Testis (tissue), 2 donors: ENCODE measurements at regions not wholly inside any gene's neighbourhood (a gene's known extent, or its start where the extent isn't known, plus 50 kb on each side); places are given as distances from the start of the nearest gene placed in this dataset.

Experiments used
- DNase-seq: peaks from one replicate; pipeline ENCODE4 v3.0.0-alpha.2; 2019
- H3K27ac ChIP-seq, 2 donors: fragments of 200-600 bp; sonication (generic); one replicate each; pipeline ENCODE4 v1.5.1; 2019
- H3K27me3 ChIP-seq: fragments of 200-600 bp; sonication (generic); one replicate; pipeline ENCODE4 v1.5.1; 2019
- H3K36me3 ChIP-seq: fragments of 200-600 bp; sonication (generic); one replicate; pipeline ENCODE4 v1.5.1; 2017; ENCODE audit warnings: low read depth; ENCODE audit errors: missing control alignments
- H3K4me1 ChIP-seq: fragments of 200-600 bp; sonication (generic); one replicate; pipeline ENCODE4 v1.5.1; 2019
- H3K4me3 ChIP-seq, 2 donors: fragments of 200-600 bp; sonication (generic); one replicate each; pipeline ENCODE4 v1.5.1; 2017 to 2019
- H3K9me3 ChIP-seq: fragments of 200-600 bp; sonication (generic); one replicate; pipeline ENCODE4 v1.5.1; 2017
- CTCF ChIP-seq, 3 experiments: fragments of 450-650 bp in 2 of 3; fragments of 200-600 bp in 1 of 3; sonication (generic) in 1 of 3; IDR thresholded peaks; one replicate each; pipeline ENCODE4 v1.5.1; 2016 to 2019; ENCODE audit warnings: antibody characterized with exemption in 3 of 3, mild to moderate bottlenecking in 2 of 3, moderate library complexity in 1 of 3
- POLR2A ChIP-seq: fragments of 450-650 bp; IDR thresholded peaks from one replicate; pipeline ENCODE4 v1.6.1; 2017; ENCODE audit warnings: antibody characterized with exemption, mild to moderate bottlenecking, moderate library complexity
- WGBS, 2 donors: methylation state at CpG; one replicate each; pipeline ENCODE4 v1.1.5; 2018; 5-methylcytosine and 5-hydroxymethylcytosine counted together
- intact Hi-C: fragments of 100-400 bp; cut with DNase I; formaldehyde crosslinking; loops from one replicate; pipeline ENCODE4 v1.15.1; 2023; ENCODE audit warnings: low total_unique reads

GRCh38 chr13:88436974-88437373 lies 765.8 kb downstream of the SLITRK5 start:
- Histone ChIP-seq H3K4me1 (no peaks in the 10 kb centered on the region), H3K36me3 (no peaks in the 10 kb centered on the region), H3K27ac (no peak overlapping the region), H3K4me3 (no peak overlapping the region), H3K27me3 (no peaks in the 10 kb centered on the region), H3K9me3 (no peaks in the 10 kb centered on the region)
- intact Hi-C loops = no loop called here
- no peak for DNase-seq
- WGBS, 2 donors = 76 to 86% methylated on average over 1 of the region's 1 CpG
- TF ChIP-seq POLR2A = no peak
- no peak for TF ChIP-seq CTCF (IDR thresholded peaks at IDR 0.05)

GRCh38 chr13:88450515-88450914 lies 779.3 kb downstream of the SLITRK5 start:
- Histone ChIP-seq H3K4me1 (no peaks in the 10 kb centered on the region), H3K9me3 (no peaks in the 10 kb centered on the region), H3K27me3 (no peaks in the 10 kb centered on the region), H3K27ac (no peak overlapping the region), H3K4me3 (no peak overlapping the region), H3K36me3 (no peaks in the 10 kb centered on the region)
- intact Hi-C loops = no loop called here
- no peak for DNase-seq
- 70 to 95% methylated on average over 2 of the region's 2 CpGs for WGBS, 2 donors
- TF ChIP-seq CTCF (IDR thresholded peaks at IDR 0.05) (no peak), POLR2A (no peak)

- intact Hi-C loops = no loop called here
- no peak overlapping the region for H3K4me3 ChIP-seq
- H3K9me3 ChIP-seq = no peaks in the 10 kb centered on the region
- DNase-seq = no peak
- no peaks in the 10 kb centered on the region for H3K36me3 ChIP-seq
- 42 to 79% methylated on average over 3 of the region's 3 CpGs for WGBS, 2 donors
- no peaks in the 10 kb centered on the region for H3K27me3 ChIP-seq
- H3K4me1 ChIP-seq = no peaks in the 10 kb centered on the region
- TF ChIP-seq POLR2A (no peak), CTCF (IDR thresholded peaks at IDR 0.05) (no peak)
- no peak overlapping the region for H3K27ac ChIP-seq
Observed at GRCh38 chr13:88456151-88456550, 785.0 kb downstream of the SLITRK5 start.

GRCh38 chr13:88459331-88459730 lies 788.2 kb downstream of the SLITRK5 start:
- Histone ChIP-seq H3K27ac (no peak overlapping the region), H3K4me1 (no peaks in the 10 kb centered on the region), H3K9me3 (no peaks in the 10 kb centered on the region), H3K4me3 (no peak overlapping the region), H3K36me3 (no peaks in the 10 kb centered on the region), H3K27me3 (no peaks in the 10 kb centered on the region)
- no peak for DNase-seq
- intact Hi-C loops = no loop called here
- TF ChIP-seq CTCF (IDR thresholded peaks at IDR 0.05) = no peak
- TF ChIP-seq POLR2A = no peak

GRCh38 chr13:88461272-88462009 lies 790.3 kb downstream of the SLITRK5 start:
- Histone ChIP-seq H3K4me1 (no peaks in the 10 kb centered on the region), H3K9me3 (no peaks in the 10 kb centered on the region), H3K36me3 (no peaks in the 10 kb centered on the region), H3K27ac (no peak overlapping the region), H3K4me3 (no peak overlapping the region), H3K27me3 (no peaks in the 10 kb centered on the region)
- no peak for DNase-seq
- 78 to 84% methylated on average over 3 of the region's 3 CpGs for WGBS, 2 donors
- intact Hi-C loops = no loop called here
- TF ChIP-seq POLR2A (no peak), CTCF (IDR thresholded peaks at IDR 0.05) (no peak)
